ENCODE measurements at regions not wholly inside any gene's neighbourhood (a gene's known extent, or its start where the extent isn't known, plus 50 kb on each side); places are given as distances from the start of the nearest gene placed in this dataset.
"Not testable (repeated sequence)": the region's sequence is repeated elsewhere in the genome, so short reads cannot be mapped to it uniquely, and the experiment has no call there.

DNA sequence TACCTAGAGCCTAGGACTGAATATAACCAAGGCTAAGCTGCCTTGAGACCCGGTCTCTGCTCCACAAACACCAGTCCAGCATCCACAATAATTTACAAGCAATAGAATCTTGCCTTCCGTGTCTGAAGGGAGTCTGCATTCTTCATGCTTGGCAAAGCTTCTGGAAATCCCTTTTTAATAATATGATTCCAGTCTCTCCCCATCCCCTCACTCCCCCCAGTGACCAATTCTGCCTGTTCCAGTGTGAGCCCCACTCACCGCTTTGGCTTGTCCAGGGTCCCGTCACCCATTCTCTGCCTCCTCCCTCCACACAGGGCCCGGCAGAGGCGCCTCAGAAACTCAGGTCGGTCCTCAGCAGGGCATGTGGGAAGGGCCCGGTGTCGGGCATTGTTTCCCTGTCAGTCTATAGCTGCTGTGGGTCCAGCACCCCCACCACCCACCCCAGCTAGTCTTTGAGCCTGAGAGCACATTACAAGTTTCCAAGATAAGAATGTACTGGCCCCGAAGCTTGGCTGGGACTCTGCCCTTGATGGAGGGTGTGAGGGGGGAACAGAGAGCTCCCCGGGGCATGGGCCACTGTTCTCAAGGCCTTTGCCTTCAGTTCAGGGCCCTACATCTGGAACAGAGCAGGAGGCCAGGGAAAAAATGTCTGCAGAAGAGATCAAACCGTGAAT is 129.7 kb upstream of the MYCN start:
- no peak for DNase-seq

DNA sequence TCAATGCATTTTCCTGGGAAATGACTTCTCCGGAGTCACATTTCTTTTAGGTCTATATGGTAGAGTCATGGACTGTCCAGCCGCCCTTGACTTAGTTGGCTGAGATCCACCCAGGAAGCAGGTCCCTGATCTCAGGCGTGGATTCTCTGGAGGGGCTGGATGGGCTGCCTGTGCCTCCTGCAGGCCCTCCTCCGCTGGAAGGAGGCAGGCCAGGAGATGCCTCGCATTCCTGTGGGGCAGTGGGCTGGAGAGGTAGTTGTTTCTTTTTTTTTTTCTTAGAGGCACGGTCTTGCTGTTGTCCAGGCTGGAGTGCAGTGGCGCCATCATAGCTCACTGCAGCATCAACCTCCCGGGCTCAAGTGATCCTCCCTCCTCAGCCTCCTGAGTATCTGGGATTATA is 129.0 kb upstream of the MYCN start:
- no peak for DNase-seq

DNA sequence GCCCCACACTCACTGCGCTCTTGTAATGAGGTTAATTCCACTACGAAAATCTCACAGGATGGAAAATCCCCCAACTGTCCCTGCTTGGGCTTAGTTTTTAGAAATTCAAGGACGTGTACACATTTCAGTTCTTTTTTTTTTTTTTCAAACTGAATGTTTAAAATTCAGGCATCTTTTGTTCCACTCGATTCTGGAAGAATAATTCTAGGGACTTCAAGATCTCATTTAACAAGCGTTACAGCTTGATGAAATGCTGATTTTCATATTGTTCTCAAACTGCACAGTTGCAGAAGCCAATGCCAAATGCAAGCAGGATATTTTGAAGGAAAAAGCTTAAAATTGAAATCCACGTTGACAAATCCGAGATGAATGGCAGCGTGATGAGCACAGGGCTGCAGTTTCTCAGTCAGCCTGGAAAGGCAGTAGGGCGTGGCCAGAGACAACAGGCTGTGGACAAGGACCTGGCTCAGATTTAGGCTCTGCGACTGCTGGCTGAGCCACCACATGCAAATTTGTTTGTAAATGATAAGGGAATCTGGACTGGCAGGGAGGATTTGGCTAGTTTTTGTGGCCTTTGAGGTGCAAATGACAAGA is 128.1 kb upstream of the MYCN start:
- DNase-seq, result no peak

DNA sequence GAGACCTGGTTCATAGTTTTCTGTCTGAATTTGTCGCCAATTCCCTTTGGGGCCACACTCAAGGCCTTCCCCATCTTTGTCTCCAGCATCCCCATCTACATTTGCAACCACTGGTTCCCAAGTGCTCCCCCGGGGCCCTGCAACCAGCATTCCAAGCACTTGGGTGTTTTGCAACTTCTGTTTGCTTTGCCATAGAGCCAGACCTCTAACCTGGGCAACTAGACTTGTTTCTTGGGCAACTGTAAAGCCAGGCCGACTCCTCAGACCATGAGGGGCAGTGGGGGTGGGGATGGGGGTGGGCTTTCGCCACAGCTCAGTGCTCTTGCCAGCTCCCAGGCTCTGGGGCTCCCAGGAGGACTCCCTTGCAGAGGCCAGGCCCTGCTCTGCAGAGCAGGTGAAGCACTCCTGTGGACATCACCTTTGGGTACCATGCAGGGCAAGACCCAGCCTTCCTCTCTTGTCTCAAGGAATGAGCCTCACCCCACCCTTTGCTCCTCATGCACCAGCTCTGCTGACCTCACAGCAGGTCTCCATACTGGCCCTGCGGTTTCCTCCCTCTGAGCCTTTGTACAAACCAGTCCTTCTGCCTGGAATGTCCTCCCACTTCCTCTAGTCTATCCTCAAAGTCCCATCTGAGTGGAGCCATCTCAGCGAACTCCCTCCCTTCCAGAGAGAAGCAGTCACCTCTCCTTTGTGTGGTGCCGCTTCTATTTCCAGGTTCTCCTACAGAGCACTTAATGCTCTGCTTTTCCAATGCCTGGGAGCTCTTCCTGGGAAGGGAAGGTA is 126.7 kb upstream of the MYCN start:
- DNase-seq, result no peak

DNA sequence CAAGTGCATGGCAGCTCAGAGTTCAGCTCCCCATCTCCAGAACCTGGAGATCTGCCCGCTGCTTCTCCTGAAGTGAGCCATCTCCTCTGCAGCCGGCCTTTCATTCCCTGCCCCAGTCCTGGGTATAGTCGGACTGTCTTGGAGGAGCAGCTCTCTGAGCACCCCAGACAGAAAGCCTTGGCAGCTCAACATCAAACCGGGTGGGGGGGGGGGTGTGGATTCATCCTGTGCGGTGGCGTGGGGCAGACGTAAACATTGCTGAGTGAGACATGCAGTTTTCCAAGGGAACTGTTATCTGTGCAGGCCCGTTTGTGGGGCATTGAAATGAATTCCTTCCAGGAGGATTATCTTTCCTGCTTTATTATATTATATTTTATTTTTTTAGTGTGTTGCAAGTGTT is 125.9 kb upstream of the MYCN start:
- DNase-seq, result no peak

DNA sequence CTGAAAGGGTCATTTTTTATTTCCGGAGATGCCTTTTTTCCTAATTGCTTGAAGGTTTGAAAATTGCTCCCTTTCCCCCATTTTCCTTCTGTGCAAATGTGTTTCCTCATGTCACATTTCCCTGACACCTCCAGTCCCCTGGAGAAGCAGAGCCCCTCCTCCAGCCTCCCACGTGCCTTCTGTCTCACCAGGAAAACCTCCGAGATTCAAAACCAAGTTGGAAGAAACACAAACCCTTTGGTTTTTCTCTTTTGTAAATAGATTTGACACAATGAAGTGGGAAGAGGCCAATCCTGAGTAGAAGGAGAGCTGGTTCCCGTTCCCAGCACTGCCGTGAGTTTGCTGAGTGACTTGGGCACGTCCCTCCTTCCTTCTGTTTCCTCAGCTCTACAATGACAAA is 125.4 kb upstream of the MYCN start:
- no peak for DNase-seq

DNA sequence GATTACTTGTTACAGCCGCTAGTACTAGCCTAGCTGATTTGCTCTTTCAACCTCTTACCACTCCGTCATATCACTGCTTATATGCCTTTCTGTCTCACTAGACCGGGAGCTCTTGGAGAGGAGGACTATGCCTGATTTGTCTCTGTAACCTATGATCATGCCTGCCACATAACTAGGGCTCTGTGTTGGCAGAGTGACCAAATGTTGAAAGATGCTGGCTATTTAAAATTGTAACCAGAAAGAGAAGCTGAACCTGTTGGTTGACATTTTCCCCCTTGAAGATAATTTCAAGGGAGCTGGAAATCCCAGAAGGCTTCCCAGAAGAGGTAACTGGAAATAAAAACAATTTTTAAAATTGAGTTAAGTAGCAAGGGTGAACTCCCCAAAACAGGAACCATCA is 124.1 kb upstream of the MYCN start:
- DNase-seq, result no peak

DNA sequence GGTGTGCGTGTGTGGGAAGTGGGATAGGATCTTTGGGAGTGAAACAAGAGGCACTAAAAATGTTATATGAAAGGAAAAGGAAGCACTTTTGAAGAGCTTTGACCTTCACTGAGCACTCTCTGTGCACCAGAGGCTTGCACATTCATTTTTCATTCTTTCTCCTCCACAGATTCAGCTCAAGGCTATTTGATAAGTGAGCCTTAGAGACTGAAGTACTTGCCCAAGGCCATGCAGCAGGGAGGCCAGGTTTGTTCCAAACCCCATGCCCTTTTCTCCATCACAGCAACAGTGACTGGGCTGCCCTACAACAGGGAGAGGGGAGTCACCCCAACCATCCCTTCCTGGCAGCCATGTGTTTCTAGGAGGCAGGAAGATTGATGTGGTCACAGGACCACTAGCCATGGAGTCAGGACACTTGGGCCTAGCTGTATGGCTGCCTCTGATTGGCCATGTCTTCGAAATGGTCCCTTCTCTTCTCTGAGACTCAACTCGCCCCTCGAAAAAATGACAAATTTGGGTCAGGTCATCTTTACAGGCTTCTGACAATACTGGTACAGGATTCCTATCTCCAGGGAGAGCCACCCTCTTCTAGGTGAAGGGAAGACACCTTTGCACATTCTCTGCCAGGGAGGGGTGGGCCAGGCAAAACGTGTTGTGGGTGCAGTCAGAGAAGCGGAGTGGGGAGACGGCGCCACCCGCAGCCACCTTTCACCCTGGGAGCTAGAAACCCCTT is 123.5 kb upstream of the MYCN start:
- DNase-seq, result no peak

DNA sequence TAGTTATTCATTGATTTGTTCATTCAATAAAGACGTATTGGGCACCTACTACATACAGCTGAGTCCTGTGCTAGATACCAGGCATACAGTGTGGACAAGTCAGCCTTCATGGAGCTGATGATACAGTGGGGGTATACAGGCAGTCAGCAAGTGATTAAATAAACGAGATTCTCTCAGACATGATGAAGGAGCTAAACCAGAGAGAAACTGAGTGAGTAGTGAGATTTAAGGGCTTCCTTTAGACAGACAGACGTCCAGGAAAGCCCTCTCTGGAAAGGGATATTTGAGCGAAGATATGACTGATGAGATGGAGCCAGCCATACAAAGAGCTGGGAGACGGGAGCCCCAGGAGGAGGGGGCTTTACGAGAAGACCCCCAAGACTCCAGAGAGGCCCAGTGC is 122.6 kb upstream of the MYCN start:
- DNase-seq, result no peak

DNA sequence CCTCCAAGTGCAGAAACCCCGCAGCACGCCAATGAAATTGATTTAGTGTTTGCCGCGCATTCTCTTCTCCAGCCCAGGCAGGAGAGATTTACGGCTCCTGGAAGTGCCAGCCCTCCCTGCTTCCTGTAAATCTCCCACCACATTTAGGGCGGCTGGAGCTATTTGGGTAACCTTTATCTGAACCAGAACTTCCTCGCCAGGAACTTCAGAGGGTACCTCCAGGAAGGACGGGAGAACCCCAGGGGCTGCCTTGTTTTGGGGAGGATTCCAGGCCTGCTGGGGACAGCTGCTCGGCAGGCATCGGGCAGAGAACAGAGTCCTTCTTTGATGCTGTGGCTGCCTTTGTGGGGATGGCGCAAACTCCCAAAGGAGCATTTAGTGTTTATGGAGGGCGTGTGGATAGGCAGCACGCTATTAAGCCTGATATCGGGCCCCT is 122.0 kb upstream of the MYCN start:
- no peak for DNase-seq

DNA sequence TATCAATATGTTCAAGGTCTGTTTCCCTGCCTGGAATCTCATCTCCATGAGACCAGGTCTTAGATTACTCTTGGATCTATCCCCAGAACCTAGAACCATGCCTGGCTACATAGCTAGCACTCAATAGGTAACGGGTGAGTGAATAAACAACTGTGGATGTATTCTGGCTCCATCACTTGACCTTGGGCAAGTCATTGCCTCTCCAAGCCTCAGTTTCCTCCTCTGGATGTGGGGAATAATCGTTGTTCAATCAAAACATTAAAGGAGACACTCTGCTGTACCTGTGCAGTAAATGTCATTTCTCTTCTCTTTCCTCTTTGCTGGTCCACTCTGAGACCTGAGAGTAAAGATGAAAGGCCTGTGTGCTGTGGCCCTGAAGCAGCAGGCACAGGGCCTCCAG is 121.5 kb upstream of the MYCN start:
- DNase-seq, result no peak

DNA sequence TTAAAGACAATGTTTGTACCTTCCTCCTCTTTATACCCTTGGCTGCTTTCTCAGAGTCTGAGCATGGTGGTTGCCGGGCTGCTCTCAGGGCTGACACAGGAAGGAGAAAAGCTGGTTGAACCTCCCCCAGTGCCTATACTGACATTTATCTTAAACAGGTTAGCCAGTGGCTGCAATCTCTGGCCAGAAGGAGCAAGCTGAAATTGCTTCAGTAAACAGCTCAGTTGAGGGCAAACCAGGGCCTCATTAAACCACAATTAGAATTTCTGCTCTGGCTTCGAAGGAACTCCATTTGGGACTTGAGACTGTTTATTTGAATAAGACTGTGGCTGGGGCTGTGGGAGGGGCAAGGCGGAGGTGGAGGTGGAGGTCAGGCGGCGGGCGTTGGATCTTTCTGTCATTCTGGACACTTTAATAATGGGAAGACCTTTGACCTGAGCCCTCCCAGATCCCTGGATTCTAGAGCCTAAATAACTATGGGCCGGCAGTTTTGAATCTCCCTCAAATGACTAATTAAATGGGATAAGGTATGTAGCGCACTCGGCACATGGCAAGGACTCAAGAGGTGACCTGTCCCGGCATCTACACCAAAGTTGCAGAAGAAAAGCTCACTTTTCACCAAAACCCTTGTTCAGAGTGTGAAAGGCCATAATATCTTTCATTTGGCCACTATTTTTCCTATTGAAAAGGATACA is 120.6 kb upstream of the MYCN start:
- no peak for DNase-seq

DNA sequence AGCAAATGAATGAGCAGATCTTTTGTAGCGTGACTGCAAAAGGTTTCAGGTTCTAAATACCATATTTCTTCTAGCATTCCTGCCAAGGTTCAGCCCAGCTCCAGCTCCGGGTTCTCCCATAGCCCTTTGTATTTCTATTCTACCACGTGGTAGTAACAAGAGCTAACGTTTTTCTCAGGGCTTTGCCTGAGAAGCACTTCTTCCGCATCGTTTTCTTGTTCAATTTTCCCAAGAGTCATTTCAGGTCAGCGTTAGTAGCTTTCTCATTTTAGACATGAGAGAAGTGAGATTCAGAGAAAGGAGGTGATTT is 120.1 kb upstream of the MYCN start:
- DNase-seq, result no peak

DNA sequence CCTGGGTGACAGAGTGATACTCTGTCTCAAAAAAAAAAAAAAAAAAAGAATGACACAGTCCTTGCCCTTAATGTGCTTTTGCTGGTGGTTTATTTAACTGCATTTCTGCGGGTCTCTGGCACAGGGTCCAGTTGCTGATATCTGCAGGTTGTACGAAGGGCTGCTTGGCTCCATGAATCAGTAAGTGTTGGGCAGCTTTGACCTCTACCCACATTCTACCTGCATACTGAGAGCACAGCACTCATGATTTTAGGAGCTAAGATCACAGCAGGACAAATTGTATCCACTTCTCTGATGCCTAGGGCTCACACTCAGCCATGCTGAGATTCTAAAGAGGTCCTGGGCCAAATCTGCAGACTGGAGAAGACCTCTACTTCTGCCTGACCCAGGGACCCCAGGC is 119.4 kb upstream of the MYCN start:
- no peak for DNase-seq

DNA sequence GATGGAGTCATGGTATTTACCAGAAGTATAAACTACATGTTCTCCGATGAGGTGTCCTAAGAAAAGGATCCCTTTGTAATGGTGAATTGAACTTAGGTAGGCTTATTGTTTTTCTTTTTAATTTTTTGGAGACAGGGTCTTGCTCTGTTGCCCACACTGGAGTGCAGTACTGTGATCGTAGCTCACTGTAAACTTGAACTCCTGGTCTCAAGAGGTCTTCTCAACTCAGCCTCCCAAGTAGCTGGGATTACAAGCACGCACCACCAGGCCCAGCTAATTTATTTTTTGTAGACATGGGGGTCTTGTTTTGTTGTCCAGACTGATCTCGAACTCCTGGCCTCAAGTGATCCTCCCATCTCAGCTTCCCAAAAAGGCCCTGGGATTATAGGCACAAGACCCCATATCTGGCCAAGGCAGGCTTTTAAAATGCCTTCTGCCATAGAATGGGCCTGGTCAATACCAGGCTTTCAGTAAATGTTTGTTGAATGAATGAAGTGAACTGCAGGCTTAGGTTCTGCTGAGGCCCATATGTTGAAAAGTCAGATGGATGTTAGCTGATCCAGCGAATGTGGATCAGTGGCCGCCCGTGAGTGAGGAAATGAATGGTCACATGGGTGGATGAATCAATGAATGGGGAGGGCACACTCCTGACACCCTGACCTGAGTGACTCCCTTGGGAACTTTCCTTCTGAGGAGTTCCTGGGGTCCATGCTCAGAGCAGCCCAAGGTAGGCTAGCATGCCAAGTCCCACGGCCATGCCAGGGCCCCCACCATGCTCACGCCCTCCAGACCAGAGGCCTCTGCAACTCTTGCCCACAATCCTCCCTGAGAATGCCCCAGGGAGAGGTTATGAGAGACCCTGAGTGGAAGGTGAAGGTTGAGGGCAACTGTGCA is 118.0 kb upstream of the MYCN start:
- DNase-seq, result no peak

DNA sequence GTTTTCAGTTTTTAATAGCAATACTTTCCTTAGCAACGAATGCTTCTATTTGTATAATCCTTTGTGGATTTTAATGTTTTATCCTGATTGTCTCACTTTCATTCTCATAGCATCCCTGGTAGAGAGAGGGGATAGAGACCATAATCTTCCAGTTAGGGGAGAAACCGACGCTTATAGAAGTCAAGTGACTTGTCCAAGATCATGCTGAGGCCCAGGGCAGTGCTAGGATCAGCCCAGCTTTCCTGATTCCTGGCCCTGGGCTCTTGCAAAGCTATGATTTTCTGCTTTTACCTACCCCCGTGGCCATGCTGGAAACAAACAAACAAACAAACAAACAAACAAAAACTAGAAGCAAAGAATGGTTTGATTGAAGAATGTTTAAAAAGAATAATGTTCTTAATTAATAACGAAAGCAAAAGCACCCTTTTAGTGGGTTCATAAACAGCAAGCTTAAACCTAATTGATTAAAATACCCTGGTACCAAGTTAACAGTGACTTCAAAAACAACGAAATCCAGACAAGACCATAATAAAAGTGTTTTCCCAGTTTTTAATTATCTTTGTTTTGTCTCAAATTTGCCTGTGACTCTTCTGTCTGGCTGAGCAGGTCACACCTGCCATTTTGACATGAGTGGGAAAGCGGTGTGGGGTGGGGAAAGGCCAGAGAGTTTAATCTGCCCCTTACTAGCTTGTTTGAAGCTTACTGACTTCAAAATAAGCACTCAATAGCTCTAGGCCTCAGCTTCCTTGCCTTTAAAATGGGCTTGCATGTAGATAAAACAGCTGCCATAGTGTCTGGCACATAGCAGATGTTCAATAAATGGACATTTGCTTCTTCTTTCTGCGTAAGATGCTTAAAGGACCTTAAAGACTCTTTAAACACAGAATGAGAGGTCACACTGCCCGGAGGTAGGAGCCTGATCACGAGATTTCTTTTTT is 116.6 kb upstream of the MYCN start:
- no peak for DNase-seq

DNA sequence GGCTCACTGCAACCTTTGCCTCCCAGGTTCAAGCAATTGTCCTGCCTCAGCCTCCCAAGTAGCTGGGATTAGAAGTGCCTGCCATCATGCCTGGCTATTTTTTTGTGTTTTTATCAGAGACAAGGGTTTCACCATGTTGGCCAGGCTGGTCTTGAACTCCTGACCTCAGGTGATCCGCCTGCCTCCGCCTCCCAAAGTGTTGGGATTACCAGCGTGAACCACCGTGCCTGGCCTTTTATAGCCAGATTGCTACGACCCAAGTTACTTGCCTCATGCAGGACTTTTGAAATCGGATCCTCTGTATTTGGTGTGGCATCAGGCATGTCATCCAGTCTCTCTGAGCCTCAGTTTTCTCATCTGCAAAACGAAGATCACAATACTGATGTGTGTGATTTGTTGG is 115.9 kb upstream of the MYCN start:
- not testable (repeated sequence) for DNase-seq

DNA sequence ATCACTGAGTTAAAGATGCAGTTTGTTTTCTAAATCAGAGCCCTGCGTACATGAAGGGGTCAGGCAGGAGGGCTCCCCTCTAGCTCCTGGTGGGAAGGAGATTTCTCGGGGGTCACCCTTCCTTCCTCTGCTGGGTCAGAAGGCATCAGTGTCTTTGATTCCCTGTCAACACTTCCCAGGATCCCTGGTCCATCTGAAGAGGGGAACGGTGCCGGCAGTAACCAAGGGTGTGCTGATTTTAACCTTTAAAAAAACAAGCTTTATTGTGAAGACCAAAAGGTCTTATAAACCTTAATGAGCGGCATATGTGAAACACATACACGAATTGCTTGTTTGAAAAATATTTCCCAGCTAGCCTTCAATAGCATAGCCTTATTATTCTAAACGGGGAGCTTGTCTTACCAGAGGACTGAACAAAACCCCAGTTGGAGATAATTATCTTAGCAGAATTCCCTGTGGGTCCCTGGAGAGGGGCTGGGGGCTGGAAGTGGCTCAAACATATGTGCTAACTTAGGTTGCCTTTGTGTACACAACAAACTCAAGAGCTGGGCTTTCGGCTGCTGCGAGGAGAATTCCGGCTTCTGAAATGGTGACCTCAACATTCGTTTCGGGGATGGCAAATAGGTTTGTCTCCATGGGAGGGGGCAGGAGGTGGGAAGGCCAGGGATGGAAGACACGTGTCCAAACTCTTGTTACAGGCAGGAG is 114.9 kb upstream of the MYCN start:
- no peak for DNase-seq

DNA sequence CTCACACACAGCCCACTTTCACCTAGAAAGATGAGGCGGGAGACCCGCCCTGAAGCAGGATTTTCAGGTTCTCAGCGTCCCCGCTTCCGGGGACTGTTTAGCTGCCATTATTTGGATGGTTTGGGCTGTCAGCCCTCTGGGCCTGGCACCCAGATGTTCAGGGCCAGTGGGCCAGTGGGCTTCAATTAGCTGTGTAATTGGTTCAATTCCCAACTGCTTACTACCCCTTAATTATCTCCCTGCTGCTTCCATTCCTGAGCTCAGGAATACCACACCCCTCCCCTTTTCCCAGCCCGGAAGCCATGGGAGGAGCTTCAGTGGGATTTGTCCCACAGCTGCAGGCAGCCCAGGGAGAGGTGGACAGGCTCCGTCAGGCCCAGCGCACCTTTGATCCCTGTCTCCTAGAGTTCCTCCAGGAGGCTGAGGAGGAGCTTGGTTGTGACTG is 114.1 kb upstream of the MYCN start:
- no peak for DNase-seq

DNA sequence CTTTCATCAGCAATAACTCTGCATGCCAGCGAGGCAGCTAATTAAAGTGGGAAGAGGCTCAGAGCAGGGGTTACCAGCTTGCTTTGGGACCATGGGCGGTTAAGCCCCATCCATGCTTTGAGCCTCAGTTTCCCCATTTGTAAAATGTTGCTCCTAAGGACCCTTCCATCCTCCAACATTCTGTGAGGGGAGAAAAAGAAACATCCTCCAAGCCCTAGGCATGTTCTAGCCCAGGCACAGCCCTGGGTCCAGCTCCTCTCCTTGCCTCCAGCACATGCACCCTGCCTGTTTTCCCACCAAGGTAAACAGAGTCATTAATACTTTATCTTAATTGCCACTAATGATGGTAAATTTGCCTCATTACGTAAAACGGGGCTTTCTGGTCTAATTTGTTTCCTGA is 113.3 kb upstream of the MYCN start:
- DNase-seq, result no peak

Measured in NCI-H2081 (cell line).